ENCODE measurements at regions not wholly inside any gene's neighbourhood (a gene's known extent, or its start where the extent isn't known, plus 50 kb on each side); places are given as distances from the start of the nearest gene placed in this dataset.
A peak's percentile ranks its signal among the peaks of the same experiment; 100 is the strongest.

DNA sequence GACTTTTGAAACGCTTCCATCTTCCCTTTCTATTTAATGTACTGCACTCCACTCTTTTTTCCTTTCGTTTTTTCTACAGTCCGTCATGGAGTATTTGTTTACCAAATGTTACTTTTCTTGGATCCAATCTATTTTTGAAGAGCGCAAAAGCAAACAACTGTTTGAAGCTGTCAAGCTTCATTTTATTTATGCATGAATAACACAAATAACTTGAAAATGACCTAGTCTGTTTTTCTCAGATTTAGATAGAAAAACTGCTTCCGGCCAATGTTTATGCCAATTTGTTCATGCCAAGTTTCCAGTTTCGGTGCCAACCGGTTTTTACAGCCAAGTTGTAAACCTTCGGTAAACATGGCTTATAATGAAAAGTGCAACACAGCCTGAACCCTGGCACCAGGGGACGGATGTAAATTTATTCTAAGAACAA is 150.9 kb upstream of the KLF6 start:
- Histone ChIP-seq H3K9me3 (ENCODE audit: control insufficient read depth, insufficient read depth, low read depth, low read length) (peaks cover 12% of the 10 kb centered on the region; the same call in 1 of the 2 replicates), H3K27ac (ENCODE audit: low read length) (peak overlapping the region; percentile 79), H3K36me3 (ENCODE audit: control insufficient read depth, insufficient read depth, low read length) (no peaks in the 10 kb centered on the region), H3K4me3 (ENCODE audit: low read depth in 2 of 2, low read length in 2 of 2) (no peak overlapping the region), H3K27me3 (ENCODE audit: control insufficient read depth, insufficient read depth, low read length) (no peaks in the 10 kb centered on the region), H3K4me1 (ENCODE audit: control insufficient read depth, insufficient read depth, low read length) (no peaks in the 10 kb centered on the region)
- ATAC-seq, result 0 out of 2 replicates have a peak, but pooled peaks have one; percentile 38
- ChIA-PET POLR2A (no interaction called here), CTCF (no interaction called here)
- TF ChIP-seq SIN3A (IDR thresholded peaks at IDR 0.05; ENCODE audit: borderline replicate concordance, insufficient read depth, low read depth, low read length), result no peak
- no peak for TF ChIP-seq TCF7L2 (IDR thresholded peaks at IDR 0.05; ENCODE audit: low read depth, low read length)
- TF ChIP-seq, protein P1, sequence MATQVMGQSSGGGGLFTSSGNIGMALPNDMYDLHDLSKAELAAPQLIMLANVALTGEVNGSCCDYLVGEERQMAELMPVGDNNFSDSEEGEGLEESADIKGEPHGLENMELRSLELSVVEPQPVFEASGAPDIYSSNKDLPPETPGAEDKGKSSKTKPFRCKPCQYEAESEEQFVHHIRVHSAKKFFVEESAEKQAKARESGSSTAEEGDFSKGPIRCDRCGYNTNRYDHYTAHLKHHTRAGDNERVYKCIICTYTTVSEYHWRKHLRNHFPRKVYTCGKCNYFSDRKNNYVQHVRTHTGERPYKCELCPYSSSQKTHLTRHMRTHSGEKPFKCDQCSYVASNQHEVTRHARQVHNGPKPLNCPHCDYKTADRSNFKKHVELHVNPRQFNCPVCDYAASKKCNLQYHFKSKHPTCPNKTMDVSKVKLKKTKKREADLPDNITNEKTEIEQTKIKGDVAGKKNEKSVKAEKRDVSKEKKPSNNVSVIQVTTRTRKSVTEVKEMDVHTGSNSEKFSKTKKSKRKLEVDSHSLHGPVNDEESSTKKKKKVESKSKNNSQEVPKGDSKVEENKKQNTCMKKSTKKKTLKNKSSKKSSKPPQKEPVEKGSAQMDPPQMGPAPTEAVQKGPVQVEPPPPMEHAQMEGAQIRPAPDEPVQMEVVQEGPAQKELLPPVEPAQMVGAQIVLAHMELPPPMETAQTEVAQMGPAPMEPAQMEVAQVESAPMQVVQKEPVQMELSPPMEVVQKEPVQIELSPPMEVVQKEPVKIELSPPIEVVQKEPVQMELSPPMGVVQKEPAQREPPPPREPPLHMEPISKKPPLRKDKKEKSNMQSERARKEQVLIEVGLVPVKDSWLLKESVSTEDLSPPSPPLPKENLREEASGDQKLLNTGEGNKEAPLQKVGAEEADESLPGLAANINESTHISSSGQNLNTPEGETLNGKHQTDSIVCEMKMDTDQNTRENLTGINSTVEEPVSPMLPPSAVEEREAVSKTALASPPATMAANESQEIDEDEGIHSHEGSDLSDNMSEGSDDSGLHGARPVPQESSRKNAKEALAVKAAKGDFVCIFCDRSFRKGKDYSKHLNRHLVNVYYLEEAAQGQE (IDR thresholded peaks at IDR 0.05; ENCODE audit: insufficient read depth in 1 of 2, low read depth in 2 of 2, low read length in 1 of 2), result no peak
- peak; percentile 33; the same call in 1 of the 2 replicates for TF ChIP-seq POLR2AphosphoS5 (IDR thresholded peaks at IDR 0.05; ENCODE audit: low read depth, low read length)
- TF ChIP-seq CTCF (IDR thresholded peaks at IDR 0.05), result no peak
- in situ Hi-C loops (cut with HindIII; ENCODE audit: low pct_unique_long_range_greater_than_20kb, low sequenced_read_pairs), result no loop called here
- intact Hi-C loops (cut with micrococcal nuclease; ENCODE audit: unreplicated experiment), result no loop called here
- BruUV-seq (replicated peaks), result no TSS peak
- DNase-seq (ENCODE audit: low read depth, low spot score), result no peak

DNA sequence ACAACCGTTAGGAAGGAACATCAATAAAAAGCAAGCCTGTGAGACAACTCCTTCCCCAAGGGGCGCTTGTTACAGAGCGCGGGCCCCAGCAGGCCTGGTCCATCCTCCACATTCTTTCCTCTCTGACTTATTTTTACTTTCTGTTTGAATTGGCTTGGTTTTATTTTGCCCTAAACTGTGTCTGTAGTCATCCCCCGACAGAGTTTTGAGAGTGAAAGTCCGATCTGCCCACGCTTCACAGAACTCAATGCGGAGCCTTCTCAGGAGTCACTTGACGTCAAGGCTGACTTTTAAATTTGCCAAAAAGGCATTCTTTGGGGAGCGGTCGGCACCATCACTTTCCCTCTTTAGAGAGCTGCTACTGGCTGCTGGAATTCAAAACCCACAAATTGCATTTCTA is 150.1 kb upstream of the KLF6 start:
- ATAC-seq, result no peak
- Histone ChIP-seq H3K4me1 (ENCODE audit: control insufficient read depth, insufficient read depth, low read length) (no peaks in the 10 kb centered on the region), H3K27me3 (ENCODE audit: control insufficient read depth, insufficient read depth, low read length) (no peaks in the 10 kb centered on the region), H3K27ac (ENCODE audit: low read length) (peak overlapping the region; percentile 79), H3K4me3 (ENCODE audit: low read depth in 2 of 2, low read length in 2 of 2) (no peak overlapping the region), H3K9me3 (ENCODE audit: control insufficient read depth, insufficient read depth, low read depth, low read length) (peaks cover 12% of the 10 kb centered on the region; the same call in 1 of the 2 replicates), H3K36me3 (ENCODE audit: control insufficient read depth, insufficient read depth, low read length) (no peaks in the 10 kb centered on the region)
- intact Hi-C loops (cut with micrococcal nuclease; ENCODE audit: unreplicated experiment), result no loop called here
- in situ Hi-C loops (cut with HindIII; ENCODE audit: low pct_unique_long_range_greater_than_20kb, low sequenced_read_pairs), result no loop called here
- ChIA-PET POLR2A (no interaction called here), CTCF (no interaction called here)
- BruUV-seq (replicated peaks), result no TSS peak
- TF ChIP-seq TCF7L2 (IDR thresholded peaks at IDR 0.05; ENCODE audit: low read depth, low read length) (no peak), CTCF (IDR thresholded peaks at IDR 0.05) (no peak)
- TF ChIP-seq, protein P1 (IDR thresholded peaks at IDR 0.05; ENCODE audit: insufficient read depth in 1 of 2, low read depth in 2 of 2, low read length in 1 of 2), result no peak
- DNase-seq (ENCODE audit: low read depth, low spot score), result no peak

Data from Panc1 (cell line).